ENCODE measurements at regions not wholly inside any gene's neighbourhood (a gene's known extent, or its start where the extent isn't known, plus 50 kb on each side); places are given as distances from the start of the nearest gene placed in this dataset.

DNA sequence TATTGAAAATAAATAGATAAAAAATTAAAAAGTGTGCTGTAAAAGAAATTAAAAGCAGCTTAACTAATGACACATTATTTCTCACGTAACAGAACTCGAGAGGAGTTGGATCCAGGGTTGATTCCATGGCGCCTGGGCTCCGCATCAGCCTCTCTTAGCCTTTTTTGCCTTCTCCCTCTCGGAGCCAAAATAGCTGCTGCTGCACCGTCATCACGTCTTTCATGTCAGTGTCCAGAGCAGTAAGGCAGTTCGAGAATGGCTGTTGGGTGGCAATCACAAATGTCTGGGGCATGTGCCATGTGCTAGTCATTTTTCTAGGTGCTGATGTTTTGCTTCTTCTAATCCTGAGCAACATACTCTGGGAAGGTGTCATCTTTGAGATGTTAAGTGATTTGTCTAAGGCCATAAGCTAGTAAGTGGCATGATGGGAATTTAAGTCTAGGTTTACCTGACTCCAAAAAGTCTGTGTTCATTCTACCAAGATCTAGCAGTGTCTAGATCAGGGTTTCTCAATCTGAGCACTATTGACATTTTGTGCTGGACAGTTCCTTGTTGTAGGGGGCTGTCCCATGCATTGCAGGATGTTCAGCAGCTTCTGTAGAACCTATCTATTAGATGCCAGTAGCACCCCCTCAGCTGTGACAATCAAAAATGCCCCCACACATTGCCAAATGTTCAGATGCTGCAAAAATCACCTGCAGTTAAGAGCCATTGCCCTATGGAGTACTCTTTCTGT, 280.4 kb downstream of the HAPSTR1 start:
- intact Hi-C loops (cut with DNase I) = no loop called here
- Histone ChIP-seq H3K4me1 (no peaks in the 10 kb centered on the region), H3K4me3 (no peak overlapping the region), H3K9me3 (no peaks in the 10 kb centered on the region), H3K27ac (no peak overlapping the region), H3K36me3 (no peaks in the 10 kb centered on the region), H3K27me3 (no peaks in the 10 kb centered on the region)
- no peak for TF ChIP-seq POLR2A (IDR thresholded peaks at IDR 0.05)
- TF ChIP-seq, protein P1, sequence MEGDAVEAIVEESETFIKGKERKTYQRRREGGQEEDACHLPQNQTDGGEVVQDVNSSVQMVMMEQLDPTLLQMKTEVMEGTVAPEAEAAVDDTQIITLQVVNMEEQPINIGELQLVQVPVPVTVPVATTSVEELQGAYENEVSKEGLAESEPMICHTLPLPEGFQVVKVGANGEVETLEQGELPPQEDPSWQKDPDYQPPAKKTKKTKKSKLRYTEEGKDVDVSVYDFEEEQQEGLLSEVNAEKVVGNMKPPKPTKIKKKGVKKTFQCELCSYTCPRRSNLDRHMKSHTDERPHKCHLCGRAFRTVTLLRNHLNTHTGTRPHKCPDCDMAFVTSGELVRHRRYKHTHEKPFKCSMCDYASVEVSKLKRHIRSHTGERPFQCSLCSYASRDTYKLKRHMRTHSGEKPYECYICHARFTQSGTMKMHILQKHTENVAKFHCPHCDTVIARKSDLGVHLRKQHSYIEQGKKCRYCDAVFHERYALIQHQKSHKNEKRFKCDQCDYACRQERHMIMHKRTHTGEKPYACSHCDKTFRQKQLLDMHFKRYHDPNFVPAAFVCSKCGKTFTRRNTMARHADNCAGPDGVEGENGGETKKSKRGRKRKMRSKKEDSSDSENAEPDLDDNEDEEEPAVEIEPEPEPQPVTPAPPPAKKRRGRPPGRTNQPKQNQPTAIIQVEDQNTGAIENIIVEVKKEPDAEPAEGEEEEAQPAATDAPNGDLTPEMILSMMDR (IDR thresholded peaks at IDR 0.05) = no peak
- 72 to 86% methylated on average over 8 of the region's 8 CpGs for WGBS, 2 donors
- DNase-seq = no peak

DNA sequence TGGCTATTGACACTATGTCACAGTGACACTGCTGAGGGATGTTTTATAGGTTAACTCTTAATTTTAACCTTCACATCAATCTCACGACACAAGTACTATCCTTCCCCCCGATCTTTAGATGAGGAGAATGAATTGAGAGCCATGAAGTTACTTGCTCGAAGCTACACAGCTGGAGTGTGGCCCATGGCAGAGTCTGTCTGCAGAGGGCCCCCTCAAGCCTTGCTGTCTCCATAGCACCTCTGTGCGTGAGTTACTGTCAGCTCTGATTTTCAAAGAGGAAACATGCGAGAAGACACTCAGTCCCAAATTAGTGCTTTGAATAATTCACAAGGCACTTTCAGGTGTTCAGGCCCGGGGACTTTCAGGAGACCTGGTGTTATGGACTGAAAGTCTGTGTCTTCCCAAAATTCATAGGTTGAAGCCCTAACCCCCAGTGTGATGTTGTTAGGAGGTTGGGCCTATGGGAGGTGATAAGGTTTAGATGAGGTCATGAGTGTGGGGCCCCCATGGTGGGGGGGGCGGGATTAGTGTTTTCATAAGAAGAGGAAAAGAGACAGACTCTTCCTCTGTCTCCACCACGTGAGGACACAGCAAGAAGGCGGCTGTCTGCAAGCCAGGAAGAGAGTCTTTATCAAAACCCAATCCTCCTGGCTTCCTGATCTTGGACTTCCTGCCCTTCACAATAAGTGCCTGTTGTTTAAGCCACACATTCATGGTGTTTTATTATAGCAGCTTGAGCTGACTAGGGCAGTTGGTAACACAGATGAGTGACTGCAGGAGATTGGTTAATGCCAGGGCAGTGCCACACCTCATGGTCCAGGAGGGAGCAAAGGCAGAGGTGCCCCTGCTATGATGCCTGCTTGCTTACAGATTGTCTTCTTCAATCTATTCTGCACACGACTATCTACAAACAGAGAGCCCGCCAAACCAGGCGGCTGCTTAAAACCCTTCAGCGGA, 281.8 kb downstream of the HAPSTR1 start:
- no peaks in the 10 kb centered on the region for H3K36me3 ChIP-seq
- no peaks in the 10 kb centered on the region for H3K27me3 ChIP-seq
- no peak for TF ChIP-seq POLR2A (IDR thresholded peaks at IDR 0.05)
- TF ChIP-seq, protein P1 (IDR thresholded peaks at IDR 0.05) = no peak
- H3K4me1 ChIP-seq = no peaks in the 10 kb centered on the region
- H3K27ac ChIP-seq = no peak overlapping the region
- no peak overlapping the region for H3K4me3 ChIP-seq
- WGBS, 2 donors = 52 to 59% methylated on average over 12 of the region's 13 CpGs
- no peaks in the 10 kb centered on the region for H3K9me3 ChIP-seq
- DNase-seq = no peak
- intact Hi-C loops (cut with DNase I) = no loop called here

DNA sequence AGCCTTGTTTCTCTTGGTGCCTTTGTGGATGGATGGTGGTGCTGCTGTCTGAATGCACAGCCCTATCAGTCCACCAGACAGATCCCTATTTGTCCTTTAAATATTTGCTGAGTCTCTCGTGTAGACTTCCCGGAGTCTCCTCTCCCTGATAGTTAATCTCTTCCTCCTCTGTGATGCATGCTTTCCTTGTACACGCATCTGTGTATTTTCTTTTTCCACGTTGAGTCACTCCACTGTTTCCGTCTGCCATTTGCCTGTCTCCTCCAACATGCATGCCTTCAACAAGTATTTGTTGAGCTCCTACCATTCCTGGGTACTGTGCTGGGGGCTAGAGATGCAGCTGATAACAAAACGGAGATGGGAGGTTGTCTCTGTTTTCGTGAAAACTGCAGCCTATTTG, 282.6 kb downstream of the HAPSTR1 start:
- Histone ChIP-seq H3K9me3 (no peaks in the 10 kb centered on the region), H3K27me3 (no peaks in the 10 kb centered on the region), H3K27ac (no peak overlapping the region), H3K36me3 (no peaks in the 10 kb centered on the region), H3K4me1 (no peaks in the 10 kb centered on the region), H3K4me3 (no peak overlapping the region)
- WGBS, 2 donors = 19% methylated on average over 7 of the region's 7 CpGs
- no peak for DNase-seq
- intact Hi-C loops (cut with DNase I) = no loop called here
- TF ChIP-seq, protein P1 (IDR thresholded peaks at IDR 0.05) = no peak
- no peak for TF ChIP-seq POLR2A (IDR thresholded peaks at IDR 0.05)

DNA sequence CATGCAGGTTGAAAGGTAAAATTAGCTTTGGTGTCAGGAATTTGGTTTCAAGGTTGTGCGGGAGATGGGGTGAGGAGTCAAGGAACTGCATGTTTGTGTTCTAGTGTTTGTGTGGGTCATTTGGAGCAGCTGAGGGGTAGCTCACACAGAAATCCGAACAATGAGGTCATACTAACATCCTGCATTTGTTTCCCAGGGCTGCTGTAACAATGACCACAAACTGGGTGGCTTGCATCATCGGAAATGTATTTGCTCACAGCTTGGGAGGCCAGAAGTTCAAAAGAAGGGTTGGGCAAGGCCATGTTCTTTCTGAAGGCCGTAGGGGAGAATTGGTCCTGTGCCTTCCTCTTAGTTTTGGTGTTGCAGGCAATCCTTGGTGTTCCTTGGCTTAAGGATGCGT, 287.4 kb downstream of the HAPSTR1 start:
- Histone ChIP-seq H3K27me3 (no peaks in the 10 kb centered on the region), H3K4me1 (no peaks in the 10 kb centered on the region), H3K4me3 (no peak overlapping the region), H3K27ac (no peak overlapping the region), H3K9me3 (no peaks in the 10 kb centered on the region), H3K36me3 (no peaks in the 10 kb centered on the region)
- intact Hi-C loops (cut with DNase I) = no loop called here
- TF ChIP-seq, protein P1 (IDR thresholded peaks at IDR 0.05) = no peak
- TF ChIP-seq POLR2A (IDR thresholded peaks at IDR 0.05) = no peak
- WGBS, 2 donors = 30 to 40% methylated on average over 5 of the region's 5 CpGs
- DNase-seq = no peak

DNA sequence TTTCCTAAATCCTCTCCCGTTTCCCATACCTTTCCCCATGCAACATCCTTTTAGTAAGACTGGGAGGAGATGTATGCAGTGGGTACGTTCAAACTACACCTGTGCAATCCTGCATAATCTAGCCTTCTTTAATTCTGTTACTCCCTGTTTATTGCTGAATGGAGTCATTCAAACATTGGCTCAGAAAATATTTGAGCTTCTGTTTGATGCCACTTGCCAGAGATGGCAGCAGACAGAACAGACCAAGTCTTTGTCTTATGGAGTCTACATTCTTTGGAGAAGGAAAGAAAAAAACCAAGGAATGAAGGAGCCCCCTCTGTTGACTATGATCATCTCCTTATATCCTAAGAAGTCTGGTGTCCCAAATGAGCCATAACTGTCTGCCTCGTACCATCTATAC, 288.8 kb downstream of the HAPSTR1 start:
- intact Hi-C loops (cut with DNase I) = no loop called here
- DNase-seq = no peak
- 56 to 63% methylated on average over 3 of the region's 3 CpGs for WGBS, 2 donors
- Histone ChIP-seq H3K9me3 (no peaks in the 10 kb centered on the region), H3K27me3 (no peaks in the 10 kb centered on the region), H3K4me3 (no peak overlapping the region), H3K4me1 (no peaks in the 10 kb centered on the region), H3K36me3 (no peaks in the 10 kb centered on the region), H3K27ac (no peak overlapping the region)
- TF ChIP-seq, protein P1 (IDR thresholded peaks at IDR 0.05) = no peak
- no peak for TF ChIP-seq POLR2A (IDR thresholded peaks at IDR 0.05)
